Left kidney (tissue), 1 donor: ENCODE measurements at regions not wholly inside any gene's neighbourhood (a gene's known extent, or its start where the extent isn't known, plus 50 kb on each side); places are given as distances from the start of the nearest gene placed in this dataset.
"Not testable (repeated sequence)": the region's sequence is repeated elsewhere in the genome, so short reads cannot be mapped to it uniquely, and the experiment has no call there.

Source experiments
- DNase-seq: peaks from one replicate; pipeline ENCODE4 v3.0.0-alpha.2; 2013

DNA sequence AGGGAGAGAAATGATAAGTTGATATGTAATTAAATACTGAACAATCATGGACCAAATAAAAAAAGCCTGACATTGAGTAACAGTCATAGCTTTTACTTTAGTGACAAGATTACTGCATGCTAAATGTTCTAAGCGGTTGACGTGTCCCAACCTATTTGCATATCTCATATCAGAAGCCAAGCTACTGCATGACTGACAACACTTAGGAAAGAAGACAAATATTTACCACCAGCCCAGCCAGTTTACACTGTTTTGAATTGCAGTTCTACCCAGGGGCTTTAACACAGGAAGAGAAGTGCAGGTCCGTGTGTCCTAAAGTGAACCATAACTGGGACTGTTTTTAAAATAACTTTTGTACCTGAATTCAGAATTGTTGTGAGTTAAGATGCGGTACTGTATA lies 219.9 kb downstream of the PRDM9 start:
- DNase-seq, result no peak

GRCh38 chr5:23730023-23730422 lies 222.6 kb downstream of the PRDM9 start:
- DNase-seq, result peak; percentile 1

DNA sequence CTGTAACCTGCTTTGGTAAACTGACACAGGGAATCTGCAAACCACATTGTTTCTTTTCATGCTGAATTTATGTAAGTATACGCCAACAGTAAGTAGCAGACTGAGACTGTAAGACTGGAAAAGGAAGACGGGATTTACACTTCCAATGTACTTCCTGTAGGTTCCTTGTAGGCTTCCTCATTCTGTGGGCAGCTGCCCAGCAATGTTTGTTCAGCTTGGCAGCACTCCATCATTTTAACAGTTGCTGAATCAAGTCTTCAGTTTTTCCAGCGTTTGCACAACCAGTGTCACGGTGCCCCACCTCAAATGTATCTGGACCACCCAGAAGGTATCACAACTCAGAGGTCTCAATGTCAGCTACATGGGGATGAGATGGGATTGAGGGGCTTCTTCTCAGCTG lies 232.6 kb downstream of the PRDM9 start:
- DNase-seq, result no peak

- no peak for DNase-seq
These were observed 235.3 kb downstream of the PRDM9 start for GRCh38 chr5:23742701-23743100.

GRCh38 chr5:23755906-23756305 lies 248.5 kb downstream of the PRDM9 start:
- DNase-seq, result no peak

DNA sequence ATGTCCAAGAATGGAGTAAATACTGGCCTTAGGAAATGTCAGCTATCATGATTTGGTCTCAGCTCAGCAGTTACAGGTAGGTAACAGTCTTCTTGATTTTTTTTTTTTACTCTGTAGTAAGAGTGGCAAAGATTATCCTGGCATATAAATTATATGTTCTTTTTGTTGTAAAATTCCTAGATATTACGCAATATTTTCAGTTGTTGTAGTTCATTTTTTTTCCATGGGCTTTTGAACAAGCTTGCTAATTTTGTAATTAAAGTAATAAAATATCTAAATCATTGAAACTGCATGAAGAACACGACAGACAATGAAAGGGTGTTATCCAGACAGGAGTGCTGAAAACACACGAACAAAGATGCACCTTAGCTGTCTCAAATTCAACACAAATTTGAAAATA lies 249.4 kb downstream of the PRDM9 start:
- no peak for DNase-seq

DNA sequence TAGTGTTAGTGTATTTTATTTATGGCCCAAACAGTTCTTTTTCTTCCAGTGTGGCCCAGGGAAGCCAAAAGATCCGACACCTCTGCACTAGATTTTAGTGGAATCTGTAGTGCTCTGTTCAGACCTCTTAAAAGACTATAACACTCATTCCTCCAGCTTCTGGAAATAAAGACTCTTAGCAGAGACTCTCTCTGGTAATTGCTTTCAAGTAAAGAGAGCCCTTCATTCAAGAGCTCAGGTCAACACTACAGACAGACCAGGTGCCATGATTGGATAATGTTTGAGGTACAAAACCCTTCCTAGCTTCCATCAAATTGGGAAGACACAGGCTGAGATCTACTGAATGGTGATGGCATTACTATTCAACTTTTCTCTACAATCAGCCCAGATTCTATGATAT lies 255.8 kb downstream of the PRDM9 start:
- no peak for DNase-seq

- no peak for DNase-seq
These were observed 269.3 kb downstream of the PRDM9 start for GRCh38 chr5:23776684-23777083.

- not testable (repeated sequence) for DNase-seq
These were observed 292.9 kb downstream of the PRDM9 start for GRCh38 chr5:23800307-23800706.

- DNase-seq, result peak; percentile 12
These were observed 313.5 kb downstream of the PRDM9 start for GRCh38 chr5:23820765-23821471.

DNA sequence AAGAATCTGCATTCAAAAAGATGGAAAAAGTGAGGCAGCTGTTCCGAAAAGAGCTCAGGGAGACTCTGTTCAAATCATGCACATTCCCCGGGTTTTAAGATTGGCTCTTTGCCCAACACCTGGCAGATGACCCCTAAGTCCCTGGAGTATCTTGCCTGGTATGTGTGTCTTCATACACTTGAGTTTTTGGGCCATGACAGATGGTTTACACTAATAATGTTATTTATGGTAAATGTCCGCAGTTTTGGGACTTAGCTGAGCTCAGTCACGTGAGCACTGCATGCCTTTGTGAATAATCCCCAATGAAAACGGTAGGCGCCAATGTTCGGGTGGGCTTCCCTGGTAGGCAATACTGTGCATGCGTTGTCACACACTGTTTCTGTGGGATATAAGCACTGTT lies 316.1 kb downstream of the PRDM9 start:
- DNase-seq, result no peak

DNA sequence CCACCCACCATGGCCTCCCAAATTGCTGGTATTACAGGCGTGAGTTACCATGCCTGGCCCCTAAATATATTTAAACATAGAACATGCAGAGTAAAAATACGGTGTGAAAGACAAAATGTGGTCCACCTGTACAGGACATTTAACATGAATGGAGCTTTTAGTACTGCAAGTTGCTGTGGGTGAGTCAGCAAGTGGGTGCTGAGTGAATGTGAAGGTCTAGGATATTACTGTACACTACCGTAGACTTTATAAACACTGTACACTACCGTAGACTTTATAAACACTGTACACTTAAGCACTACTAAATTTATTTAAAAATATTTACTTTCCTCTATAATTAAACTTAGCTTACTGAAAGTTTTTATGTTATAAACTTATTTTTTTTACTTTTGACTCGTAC lies 317.8 kb downstream of the PRDM9 start:
- no peak for DNase-seq

DNA sequence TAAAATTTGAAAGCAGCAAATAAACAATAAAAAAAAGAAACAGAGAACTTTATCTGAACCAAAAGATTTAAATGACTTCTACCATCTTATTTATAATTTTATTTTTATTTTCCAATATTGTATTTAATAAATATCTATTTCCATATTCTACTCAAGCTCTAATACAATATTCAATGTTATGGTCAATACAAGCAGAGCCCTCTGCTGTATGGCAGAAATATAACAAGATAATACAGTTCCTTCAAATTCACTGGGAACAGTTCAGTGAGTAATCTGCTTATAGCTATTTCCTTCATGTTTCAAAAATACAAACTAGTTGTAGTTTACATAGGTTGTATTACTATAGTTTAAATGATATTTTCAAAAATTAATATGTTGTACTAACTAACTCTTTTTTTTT lies 332.7 kb downstream of the PRDM9 start:
- DNase-seq, result no peak

DNA sequence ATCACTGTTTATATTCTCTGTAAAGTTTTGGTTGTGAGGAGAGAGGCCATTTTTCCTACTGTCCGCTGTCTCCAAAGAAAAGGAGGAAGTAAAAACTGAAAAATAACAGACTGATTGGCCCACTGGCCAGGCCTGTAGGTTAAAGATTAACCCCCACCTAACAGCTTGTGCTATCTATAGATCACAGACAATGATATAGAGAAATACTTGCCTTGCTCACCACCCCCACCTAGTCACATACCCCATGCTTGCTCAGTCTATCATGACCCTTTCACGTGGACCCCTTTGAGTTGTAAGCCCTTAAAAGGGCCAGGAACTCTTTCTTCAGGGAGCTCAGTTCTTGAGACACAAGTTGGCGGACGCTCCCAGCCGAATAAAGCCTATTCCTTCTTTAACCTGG lies 357.4 kb downstream of the PRDM9 start:
- no peak for DNase-seq

DNA sequence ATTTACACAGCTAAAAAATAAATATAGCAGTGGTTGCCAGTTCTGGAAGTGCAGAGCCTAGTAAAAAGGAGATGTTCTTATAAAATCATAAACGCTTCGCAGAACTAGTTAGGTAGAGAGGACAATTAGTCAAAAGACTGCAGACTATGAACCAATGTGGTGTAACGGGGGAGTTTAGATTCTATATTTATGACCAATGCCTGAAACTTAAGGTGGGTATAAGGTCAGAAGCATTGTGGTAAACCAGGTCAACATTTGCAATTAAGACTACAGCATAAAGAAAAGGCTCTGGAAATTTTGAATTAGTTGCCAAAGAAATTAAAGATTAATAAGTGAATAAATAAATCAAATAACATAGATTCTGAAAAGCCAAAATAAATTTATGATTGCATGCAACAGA lies 370.4 kb downstream of the PRDM9 start:
- DNase-seq, result no peak

- DNase-seq, result no peak
These were observed 377.1 kb downstream of the PRDM9 start for GRCh38 chr5:23884405-23885031.

GRCh38 chr5:23893561-23893960 lies 386.2 kb downstream of the PRDM9 start:
- DNase-seq, result no peak

GRCh38 chr5:23895614-23896013 lies 388.2 kb downstream of the PRDM9 start:
- DNase-seq, result no peak

DNA sequence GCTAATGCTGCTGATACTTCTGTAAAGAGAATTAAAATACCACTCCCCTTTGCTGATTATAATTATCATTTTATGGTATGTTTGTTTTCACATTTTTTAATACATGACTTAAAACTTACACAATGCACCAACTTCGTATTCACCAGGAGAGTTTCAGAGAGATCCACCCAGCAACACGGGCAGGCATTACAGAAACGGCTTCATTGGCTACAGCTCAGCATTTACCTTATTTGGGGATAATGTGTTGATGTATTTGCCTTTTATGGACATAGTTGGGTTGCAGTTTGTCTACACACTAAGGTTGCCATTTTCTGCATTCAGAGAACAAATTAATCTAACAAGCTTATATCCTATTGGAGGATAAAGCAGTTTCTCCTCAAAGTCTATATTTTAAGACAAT lies 423.6 kb downstream of the PRDM9 start:
- DNase-seq, result no peak

GRCh38 chr5:23951261-23951928 lies 444.0 kb downstream of the PRDM9 start:
- not testable (repeated sequence) for DNase-seq

DNA sequence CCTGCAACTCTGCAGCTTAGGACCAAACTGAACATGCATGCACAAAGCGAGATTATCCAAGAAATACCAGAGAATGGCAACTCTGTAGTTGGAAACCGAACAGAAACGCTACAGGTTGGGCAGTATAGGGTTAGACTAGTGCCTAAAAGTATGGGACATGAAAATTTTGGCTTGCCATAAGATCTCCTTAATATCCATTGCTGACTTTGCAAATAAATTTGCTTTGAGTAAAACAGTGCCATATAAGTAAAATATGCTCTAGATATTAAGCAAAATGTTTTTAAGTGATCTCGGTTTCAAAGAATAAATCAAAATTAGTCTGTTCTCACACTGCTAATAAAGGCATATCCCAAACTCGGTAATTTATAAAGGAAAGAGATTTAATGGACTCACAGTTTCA lies 456.0 kb downstream of the PRDM9 start:
- DNase-seq, result no peak

DNA sequence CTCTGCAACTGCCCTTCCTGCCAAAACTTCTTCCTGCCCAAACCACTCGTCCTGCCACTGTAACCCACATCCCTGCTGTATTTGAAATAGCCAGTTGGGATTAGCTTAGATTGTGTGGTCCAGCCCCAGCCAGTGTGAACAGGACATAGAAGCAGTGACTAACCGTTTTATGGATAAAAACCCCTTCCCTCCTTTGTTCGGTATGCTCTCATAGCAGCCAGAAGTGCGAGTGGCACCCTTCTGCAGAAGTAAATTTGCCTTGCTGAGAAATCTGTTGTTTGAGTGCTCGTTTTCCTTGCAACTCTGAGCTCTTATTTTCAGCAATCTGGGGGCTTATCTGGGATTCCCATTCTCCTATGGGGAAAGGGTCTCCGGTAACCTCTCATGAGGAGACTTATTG lies 470.0 kb downstream of the PRDM9 start:
- no peak for DNase-seq

DNA sequence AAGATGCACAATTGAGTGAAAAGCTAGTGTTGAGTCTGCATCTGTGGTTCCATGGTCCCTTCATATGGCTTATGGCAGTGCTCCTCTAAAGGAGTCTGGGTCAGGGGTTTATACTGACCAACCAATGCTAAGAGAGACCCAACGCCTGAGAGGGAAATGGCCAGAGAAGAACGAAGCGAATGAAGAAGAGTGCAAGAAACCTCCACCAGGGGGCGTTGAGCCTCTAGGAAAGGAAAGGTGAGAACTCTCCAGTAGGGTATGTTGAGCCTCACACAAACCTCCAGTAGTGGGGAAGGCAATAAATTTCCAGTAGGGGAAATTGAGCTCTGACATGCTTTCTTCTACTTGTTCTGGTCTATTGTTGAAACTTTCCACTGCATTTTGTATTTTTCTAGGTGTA lies 470.6 kb downstream of the PRDM9 start:
- no peak for DNase-seq

DNA sequence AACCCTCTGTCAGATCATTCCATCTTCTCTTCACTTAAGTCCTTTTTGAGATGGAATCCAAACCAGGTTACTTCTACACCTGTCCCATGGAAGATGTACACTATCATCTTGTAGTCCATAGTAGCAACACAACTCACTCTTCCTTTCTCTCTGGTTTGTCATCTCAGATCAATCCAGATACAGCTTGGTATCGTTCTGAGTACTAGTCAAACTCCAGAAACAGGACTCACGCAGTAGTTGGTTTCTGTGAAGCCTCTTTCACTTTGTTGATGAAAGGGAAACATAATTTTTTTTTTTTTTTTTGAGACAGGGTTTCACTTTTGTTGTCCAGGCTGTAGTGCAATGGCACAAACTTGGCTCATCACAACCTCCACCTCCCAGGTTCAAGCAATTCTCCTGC lies 484.0 kb downstream of the PRDM9 start:
- no peak for DNase-seq
